OCI-LY7 (cell line): ENCODE measurements at regions not wholly inside any gene's neighbourhood (a gene's known extent, or its start where the extent isn't known, plus 50 kb on each side); places are given as distances from the start of the nearest gene placed in this dataset.

ENCODE experiments used
- CTCF ChIP-seq: fragments of 200-600 bp; sonication (generic); conservative IDR thresholded peaks from 2 replicates; pipeline ENCODE4 v1.5.1; 2014; ENCODE audit warnings: mild to moderate bottlenecking, antibody characterized with exemption, low read length, moderate library complexity, mixed read lengths
- EZH2phosphoT487 ChIP-seq: fragments of 200-600 bp; sonication (generic); IDR thresholded peaks from 2 replicates; pipeline ENCODE4 v1.6.1; 2018; ENCODE audit warnings: low read depth, borderline replicate concordance, mild to moderate bottlenecking, mixed run types, antibody characterized with exemption, low read length, moderate library complexity, mixed read lengths

DNA sequence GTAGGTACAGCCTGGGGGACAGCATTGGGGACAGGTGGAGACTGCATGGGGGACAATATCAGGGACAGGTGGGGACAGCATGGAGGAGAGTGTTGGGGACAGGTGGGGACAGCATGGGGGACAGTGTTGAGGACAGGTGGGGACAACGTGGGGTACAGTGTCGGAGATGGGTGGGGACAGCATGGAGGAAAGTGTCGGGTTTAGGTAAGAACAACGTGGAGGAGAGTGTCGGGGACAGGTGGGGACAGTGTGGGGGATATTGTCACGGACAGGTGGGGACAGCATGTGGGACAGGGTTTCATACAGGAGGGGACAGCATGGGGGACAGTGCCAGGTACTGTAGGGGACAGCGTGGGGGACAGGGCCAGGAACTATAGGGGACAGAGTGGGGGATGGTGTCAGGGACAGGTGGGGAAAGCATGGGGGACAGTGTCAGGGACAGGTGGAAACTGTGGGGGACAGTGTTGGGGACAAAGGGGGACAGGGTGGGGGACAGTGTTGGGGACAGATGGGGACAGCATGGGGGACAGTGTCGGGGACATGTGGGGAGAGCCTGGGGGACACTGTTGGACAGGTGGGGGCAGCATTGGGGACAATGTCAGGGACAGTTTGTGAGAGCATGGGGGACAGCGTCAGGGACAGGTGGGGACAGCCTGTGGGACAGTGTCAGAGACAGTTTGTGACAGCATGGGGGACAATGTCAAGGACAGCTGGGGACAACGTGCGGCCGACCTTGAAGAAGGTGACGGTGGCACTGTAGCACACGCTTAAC is 213.1 kb downstream of the TMEM121 start:
- TF ChIP-seq CTCF (no peak), EZH2phosphoT487 (no peak)
